ENCODE measurements at regions not wholly inside any gene's neighbourhood (a gene's known extent, or its start where the extent isn't known, plus 50 kb on each side); places are given as distances from the start of the nearest gene placed in this dataset.

DNA sequence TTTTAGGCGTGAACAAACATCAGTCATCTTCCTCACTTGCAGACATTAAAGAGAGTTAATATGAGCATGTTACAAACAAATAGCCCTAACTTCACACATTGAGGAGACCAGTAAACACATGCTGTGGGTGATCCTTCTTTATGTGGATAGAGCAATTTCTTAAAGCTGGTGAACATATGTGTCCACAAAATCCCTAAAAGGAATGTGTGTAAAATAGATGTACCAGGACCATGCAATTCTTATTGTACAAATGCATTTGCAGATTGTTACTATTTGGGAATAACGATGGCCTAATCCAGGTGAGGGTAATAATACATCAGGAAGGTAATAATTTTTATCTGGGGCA lies 228.9 kb downstream of the ALDH8A1 start:
- TF ChIP-seq POLR2A (IDR thresholded peaks at IDR 0.05) = no peak
- no peak for TF ChIP-seq POLR2AphosphoS5 (IDR thresholded peaks at IDR 0.05)
- no peak for TF ChIP-seq CTCF (IDR thresholded peaks at IDR 0.05)
- no peak for TF ChIP-seq EP300 (IDR thresholded peaks at IDR 0.05)
